AG10803 (cell line): ENCODE measurements at regions not wholly inside any gene's neighbourhood (a gene's known extent, or its start where the extent isn't known, plus 50 kb on each side); places are given as distances from the start of the nearest gene placed in this dataset.

Source experiments
- DNase-seq: peaks from one replicate; pipeline ENCODE4 v3.0.0; 2010; ENCODE audit warnings: low read depth
- H3K4me3 ChIP-seq: 2 replicates; pipeline ENCODE4 v1.5.1; 2011; ENCODE audit warnings: mild to moderate bottlenecking, low read length, control low read depth
- TF ChIP-seq, protein P1 (sequence below): conservative IDR thresholded peaks from 2 replicates; pipeline ENCODE4 v1.5.1; 2011; ENCODE audit warnings: mild to moderate bottlenecking, low read length, control low read depth, inconsistent platforms

DNA sequence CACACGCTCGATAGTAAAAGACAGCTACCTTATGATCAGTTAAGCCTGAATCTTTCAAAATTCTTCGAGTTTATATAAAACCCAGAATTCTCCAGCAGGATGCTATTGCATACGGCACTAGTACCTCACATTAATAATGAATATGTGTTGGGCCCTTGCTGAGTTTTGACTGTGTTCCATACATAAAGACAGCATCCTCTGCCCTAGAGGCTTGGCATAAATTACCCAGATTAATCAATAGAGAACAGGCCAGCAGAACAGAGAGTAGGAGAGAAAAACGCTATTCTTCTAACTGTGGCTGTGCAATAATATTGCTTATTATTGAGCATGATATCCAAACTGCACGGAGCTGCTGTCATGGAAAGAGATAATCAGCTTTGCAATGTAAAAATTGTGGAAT lies 194.3 kb downstream of the SOX11 start:
- DNase-seq, result no peak
- TF ChIP-seq, protein P1, sequence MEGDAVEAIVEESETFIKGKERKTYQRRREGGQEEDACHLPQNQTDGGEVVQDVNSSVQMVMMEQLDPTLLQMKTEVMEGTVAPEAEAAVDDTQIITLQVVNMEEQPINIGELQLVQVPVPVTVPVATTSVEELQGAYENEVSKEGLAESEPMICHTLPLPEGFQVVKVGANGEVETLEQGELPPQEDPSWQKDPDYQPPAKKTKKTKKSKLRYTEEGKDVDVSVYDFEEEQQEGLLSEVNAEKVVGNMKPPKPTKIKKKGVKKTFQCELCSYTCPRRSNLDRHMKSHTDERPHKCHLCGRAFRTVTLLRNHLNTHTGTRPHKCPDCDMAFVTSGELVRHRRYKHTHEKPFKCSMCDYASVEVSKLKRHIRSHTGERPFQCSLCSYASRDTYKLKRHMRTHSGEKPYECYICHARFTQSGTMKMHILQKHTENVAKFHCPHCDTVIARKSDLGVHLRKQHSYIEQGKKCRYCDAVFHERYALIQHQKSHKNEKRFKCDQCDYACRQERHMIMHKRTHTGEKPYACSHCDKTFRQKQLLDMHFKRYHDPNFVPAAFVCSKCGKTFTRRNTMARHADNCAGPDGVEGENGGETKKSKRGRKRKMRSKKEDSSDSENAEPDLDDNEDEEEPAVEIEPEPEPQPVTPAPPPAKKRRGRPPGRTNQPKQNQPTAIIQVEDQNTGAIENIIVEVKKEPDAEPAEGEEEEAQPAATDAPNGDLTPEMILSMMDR, result no peak
- no peak overlapping the region for H3K4me3 ChIP-seq

DNA sequence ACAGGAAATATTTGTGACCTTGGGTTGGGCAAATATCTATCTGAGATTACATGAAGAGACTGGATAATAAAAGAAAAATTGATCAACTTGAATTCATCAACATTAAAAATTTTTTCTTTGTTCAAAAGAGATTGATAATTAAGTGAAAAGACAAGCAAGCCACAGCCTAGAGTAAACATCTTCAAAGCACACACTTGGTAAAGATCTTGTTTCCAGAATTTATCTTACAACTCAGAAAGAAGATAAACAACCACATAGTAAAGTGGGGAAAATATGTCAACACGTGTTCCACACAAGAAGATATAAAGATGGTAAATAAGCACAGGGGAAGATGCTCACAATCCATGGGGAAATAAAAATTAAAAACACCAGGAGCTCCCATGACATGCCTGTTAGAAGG lies 195.9 kb downstream of the SOX11 start:
- DNase-seq, result no peak
- H3K4me3 ChIP-seq, result no peak overlapping the region
- TF ChIP-seq, protein P1, result no peak

DNA sequence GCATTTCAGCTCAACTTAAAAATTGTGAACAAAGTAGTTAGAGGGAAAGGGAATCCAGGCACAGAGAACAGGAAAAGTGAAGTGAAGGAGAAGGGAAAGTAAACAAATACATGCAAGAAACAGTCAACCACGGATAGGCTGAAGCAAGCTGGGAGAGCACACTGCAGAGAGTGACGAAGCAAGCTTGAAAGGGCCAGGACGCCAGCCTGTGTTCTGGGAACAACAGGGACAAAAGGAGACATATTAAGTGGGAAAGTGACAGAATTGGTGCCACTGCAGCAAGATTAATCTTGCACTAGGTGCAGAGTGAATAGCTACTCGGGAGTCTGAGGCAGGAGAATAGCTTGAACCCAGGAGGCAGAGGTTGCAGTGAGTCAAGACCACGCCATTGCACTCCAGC lies 197.3 kb downstream of the SOX11 start:
- TF ChIP-seq, protein P1, result no peak
- H3K4me3 ChIP-seq, result no peak overlapping the region
- DNase-seq, result no peak

DNA sequence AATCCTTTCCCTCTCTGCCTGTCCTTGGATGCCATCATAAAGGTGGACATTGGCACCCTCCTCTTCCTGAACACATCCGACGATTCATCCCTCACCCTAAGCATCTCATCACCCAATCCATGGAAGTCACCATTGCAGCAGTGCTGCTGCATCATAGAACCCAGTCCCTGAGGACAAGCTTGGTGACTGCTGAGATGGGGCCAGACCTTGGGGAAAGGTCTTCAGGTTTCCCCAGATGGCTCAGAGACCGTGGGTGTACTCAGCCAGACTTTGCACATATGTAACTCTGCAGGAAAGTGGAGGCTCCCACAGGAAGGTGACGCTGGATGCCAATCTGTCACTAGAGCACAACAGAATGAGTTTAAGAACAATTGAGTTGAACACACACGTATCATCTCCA lies 202.2 kb downstream of the SOX11 start:
- no peak overlapping the region for H3K4me3 ChIP-seq
- TF ChIP-seq, protein P1, result no peak
- DNase-seq, result no peak

DNA sequence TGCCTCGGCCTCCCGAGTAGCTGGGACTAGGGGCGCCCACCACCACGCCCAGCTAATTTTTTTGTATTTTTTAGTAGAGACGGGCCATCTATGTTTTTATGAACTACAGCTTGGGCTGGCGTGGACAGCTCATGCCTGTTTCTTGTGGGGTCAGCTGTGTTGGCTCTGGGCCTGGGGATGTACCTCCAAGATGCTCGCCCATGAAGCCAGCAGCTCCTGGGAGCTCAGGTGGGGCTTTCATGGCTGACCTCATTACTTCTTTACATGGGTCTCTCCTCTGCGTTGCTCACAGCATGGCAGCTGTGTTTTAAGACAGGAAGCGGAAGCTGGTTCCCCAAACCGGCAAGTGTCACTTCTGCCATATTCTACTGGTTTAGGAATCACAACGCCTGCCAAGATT lies 203.1 kb downstream of the SOX11 start:
- H3K4me3 ChIP-seq, result no peak overlapping the region
- TF ChIP-seq, protein P1, result no peak
- no peak for DNase-seq

DNA sequence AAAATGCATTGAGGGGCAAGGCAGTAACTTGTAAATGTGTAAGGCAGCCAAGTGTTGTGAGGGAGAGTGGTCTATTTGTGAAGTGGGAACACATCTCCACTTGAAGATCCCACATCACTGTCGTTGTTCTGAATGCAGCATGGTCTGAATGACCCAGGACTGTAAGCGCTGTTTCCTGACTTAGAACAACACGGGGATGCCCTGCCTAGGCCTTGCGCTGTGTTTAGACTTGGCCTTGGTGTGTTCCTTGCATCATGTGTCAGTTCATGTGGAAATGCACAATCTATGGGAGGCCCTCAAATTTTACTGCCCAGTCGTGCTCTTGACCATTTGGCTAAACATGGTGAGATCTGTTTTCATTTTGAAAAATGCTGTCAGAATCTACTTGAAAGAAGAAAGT lies 205.1 kb downstream of the SOX11 start:
- DNase-seq, result no peak
- no peak overlapping the region for H3K4me3 ChIP-seq
- TF ChIP-seq, protein P1, result no peak

DNA sequence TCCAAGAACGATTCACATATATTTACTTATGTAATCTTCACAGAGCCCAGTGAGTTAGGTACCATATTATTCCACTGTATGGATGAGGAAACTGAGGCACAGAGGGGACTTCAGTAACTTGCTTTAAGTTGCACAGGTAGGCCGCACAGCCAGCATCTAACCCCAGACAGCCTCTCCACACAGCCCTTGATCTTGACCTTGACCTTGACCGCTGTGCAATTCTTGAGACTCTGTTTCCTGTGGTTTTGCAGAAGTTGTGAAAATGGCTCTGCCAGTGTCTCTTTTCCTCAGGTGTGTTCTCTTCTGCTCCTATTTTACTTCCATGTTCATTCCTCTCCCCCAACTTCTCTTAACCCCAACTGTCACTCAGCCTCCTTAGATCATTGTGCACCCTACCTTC lies 206.5 kb downstream of the SOX11 start:
- TF ChIP-seq, protein P1, result no peak
- no peak for DNase-seq
- no peak overlapping the region for H3K4me3 ChIP-seq
